HAP-1 (cell line): ENCODE measurements at regions not wholly inside any gene's neighbourhood (a gene's known extent, or its start where the extent isn't known, plus 50 kb on each side); places are given as distances from the start of the nearest gene placed in this dataset.

Experiments used
- DNase-seq, 2 experiments: peaks; one replicate each; pipeline ENCODE4 v3.0.0-alpha.2; 2016 to 2020; ENCODE audit warnings: low spot score in 2 of 2
- H3K27me3 ChIP-seq: fragments of 250-450 bp; sonication (Bioruptor Pico); 2 replicates; pipeline ENCODE4 v1.5.1; 2020; ENCODE audit warnings: low read depth, mild to moderate bottlenecking, moderate library complexity
- H3K36me3 ChIP-seq: fragments of 250-450 bp; sonication (Bioruptor Pico); replicated peaks from 2 replicates; pipeline ENCODE4 v1.5.1; 2020; ENCODE audit warnings: mild to moderate bottlenecking
- H3K4me1 ChIP-seq: fragments of 250-450 bp; sonication (Bioruptor Pico); 2 replicates; pipeline ENCODE4 v1.5.1; 2020; ENCODE audit warnings: mild to moderate bottlenecking
- H3K4me3 ChIP-seq: fragments of 250-450 bp; sonication (Bioruptor Pico); 2 replicates; pipeline ENCODE4 v1.5.1; 2020; ENCODE audit warnings: mild to moderate bottlenecking, moderate library complexity
- H3K9me3 ChIP-seq: fragments of 250-450 bp; sonication (Bioruptor Pico); 2 replicates; pipeline ENCODE4 v1.5.1; 2020; ENCODE audit warnings: mild to moderate bottlenecking, moderate library complexity
- in situ Hi-C: fragments of 300-500 bp; cut with MboI; formaldehyde crosslinking; loops from 3 replicates; pipeline ENCODE4 v1.14.3; 2020; ENCODE audit warnings: low sequenced_read_pairs, inconsistent platforms, mixed read lengths

DNA sequence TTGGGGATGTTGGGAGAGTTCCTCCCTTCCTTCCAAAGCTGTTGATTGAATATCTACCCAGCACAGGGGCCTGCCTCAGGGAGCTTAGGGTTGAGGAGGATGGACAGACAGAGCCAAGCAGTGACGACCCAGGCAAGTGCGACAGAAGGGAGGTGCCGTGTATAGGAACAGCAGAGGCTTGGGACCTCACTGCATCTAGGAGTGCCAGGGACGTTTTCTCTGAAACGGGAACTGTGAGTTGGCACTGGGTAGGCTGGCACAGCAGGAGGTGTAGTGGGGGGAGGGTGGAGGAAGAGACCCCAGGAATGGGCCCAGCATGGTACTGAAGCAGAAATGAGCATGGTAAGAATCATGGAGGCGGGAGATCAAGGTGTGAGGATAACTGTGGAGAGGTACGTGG, 55.3 kb upstream of the MGMT start:
- DNase-seq = no peak
- in situ Hi-C loops = no loop called here
- Histone ChIP-seq H3K27me3 (peaks cover 8% of the 10 kb centered on the region), H3K36me3 (no peaks in the 10 kb centered on the region), H3K4me1 (no peaks in the 10 kb centered on the region), H3K9me3 (no peaks in the 10 kb centered on the region), H3K4me3 (no peak overlapping the region)

DNA sequence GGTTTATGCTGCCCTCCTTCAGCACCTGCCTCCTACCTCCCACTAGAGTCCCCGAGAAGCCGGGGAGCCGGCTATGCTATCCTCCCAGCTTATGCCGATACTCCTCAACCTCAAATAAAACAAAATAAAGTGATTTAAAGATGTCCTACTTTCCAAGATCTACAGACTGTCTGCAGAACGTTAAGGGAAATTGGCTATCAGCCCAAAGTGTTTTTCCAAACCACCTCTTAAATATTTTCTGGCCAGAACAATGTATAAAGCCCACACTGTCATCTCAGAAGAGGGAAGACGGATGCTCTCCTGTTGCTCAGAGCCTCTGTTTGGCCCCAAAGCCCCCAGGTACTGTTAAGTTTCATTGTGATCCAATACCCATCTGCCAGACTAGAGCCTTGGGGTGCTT, 54.0 kb upstream of the MGMT start:
- no peak overlapping the region for H3K4me3 ChIP-seq
- no peaks in the 10 kb centered on the region for H3K9me3 ChIP-seq
- H3K27me3 ChIP-seq = peaks cover 14% of the 10 kb centered on the region
- no peaks in the 10 kb centered on the region for H3K36me3 ChIP-seq
- DNase-seq = no peak
- in situ Hi-C loops = no loop called here
- H3K4me1 ChIP-seq = no peaks in the 10 kb centered on the region

DNA sequence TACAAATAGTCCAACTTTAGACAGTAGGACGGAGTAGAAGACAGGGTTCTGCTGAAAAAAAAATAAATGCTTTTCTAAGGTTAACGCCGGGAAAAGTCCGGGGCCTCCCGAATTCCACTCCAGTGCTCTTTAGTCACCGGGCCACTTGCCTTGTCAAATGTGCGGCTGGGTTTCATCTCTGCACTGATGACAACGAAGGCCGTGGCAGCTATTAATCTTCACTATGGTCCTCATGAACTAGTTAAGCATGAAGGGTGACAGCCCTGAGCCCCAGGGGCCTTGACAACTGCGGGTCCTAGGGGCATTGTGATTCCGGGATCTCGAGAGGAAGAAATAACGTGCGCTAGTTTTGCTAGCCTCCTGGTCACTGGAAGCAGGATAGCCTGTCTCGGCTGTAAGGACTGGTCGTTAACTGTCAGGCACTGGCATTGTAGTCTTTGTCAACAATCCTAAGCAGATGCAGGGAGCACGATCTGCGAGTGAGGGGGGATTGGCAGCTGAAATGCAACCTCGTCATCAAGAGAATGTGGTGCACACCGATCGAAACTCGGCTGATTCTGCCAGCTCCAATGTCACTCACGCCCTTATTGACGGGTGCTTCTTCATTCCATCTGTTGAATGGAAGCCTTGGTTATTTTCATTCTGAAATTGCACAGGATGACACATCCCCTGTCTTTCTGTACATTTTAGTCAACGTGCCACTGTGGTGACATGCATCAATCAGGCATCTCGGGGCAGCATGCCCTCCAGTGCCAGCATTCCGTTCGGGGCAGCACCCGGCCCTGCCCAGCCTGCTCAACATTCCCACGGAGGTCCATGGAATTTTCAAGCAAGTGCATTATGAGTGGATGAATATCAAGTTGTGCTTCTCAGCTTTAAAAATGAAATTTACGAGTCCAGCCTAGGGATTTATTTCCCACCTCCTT, 51.6 kb upstream of the MGMT start:
- in situ Hi-C loops = no loop called here
- no peaks in the 10 kb centered on the region for H3K9me3 ChIP-seq
- H3K36me3 ChIP-seq = no peaks in the 10 kb centered on the region

DNA sequence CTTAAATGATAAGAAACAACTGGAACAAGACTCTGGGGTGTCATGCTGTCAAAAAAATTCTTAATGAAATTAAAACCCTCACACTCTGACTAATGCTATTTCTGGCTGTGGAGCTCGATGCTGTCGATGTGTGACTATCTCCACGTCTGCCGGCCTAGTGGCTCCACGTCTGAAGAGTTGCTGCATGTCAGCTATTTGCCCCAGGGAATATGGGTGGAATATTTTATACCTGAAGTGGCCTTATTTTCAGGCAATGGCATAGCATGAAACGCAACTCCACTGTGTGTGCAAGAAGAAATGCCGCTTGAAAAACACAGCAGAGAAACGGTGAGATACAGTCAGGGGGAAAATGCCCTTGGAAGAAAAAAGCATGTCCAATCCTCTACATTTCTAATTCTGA, 50.9 kb upstream of the MGMT start:
- no peaks in the 10 kb centered on the region for H3K4me1 ChIP-seq
- H3K36me3 ChIP-seq = no peaks in the 10 kb centered on the region
- H3K9me3 ChIP-seq = no peaks in the 10 kb centered on the region
- DNase-seq = no peak
- in situ Hi-C loops = no loop called here
- peaks cover 14% of the 10 kb centered on the region; the same call in 1 of the 2 replicates for H3K27me3 ChIP-seq
- H3K4me3 ChIP-seq = no peak overlapping the region

More for the DNA sequence above, 51.6 kb upstream of the MGMT start:
- H3K4me1 ChIP-seq = no peaks in the 10 kb centered on the region
- peaks cover 14% of the 10 kb centered on the region; the same call in 1 of the 2 replicates for H3K27me3 ChIP-seq
- DNase-seq = no peak
- H3K4me3 ChIP-seq = no peak overlapping the region

DNA sequence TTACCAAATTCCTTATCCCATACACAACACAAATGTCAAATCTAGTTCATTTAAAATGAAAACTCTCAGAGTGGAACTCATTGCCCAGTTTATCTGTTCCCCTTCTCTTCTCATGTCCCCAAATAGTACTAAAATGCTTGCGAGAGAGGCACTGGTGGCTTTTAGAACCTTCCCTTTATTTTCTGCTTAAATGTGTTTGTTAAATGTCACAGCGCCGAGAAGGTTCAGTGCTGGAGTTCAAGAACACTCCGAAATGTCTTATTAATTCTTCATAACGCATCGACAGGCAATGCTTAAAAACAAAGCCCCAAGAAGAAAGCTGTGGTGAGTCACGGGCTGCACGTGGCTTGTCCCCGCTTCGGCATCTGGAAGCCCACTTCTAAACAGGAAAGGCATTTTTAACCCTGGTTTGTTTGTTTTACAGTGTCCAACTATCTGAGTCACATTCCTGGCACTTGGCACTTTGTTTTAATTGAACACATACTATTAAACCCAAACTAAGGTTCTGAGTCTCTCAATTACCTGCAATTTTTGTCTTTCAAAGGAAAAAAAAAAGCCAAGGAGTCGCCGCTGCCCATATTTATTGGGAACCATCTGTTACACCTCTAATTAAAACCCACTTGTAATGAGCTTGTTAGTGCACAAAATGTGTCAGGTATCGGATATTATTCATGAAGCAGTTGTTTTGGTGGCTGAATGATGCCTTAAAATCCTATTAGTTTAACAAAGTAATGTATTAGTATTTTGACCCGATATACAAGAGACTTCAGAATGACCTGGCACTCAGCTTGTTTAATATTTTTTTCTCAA, 49.9 kb upstream of the MGMT start:
- peaks cover 14% of the 10 kb centered on the region; the same call in 1 of the 2 replicates for H3K27me3 ChIP-seq
- H3K9me3 ChIP-seq = no peaks in the 10 kb centered on the region
- H3K4me3 ChIP-seq = no peak overlapping the region
- H3K36me3 ChIP-seq = no peaks in the 10 kb centered on the region
- in situ Hi-C loops = no loop called here
- no peaks in the 10 kb centered on the region for H3K4me1 ChIP-seq
- DNase-seq = no peak
